DMS 273 (cell line): ENCODE measurements at regions not wholly inside any gene's neighbourhood (a gene's known extent, or its start where the extent isn't known, plus 50 kb on each side); places are given as distances from the start of the nearest gene placed in this dataset.
"Not testable (repeated sequence)": the region's sequence is repeated elsewhere in the genome, so short reads cannot be mapped to it uniquely, and the experiment has no call there.

Experiments
- DNase-seq: peaks from one replicate; lab custom pipeline; 2025; ENCODE audit not compliant: unreplicated experiment; lab: John Stamatoyannopoulos, UW

- DNase-seq: not testable (repeated sequence)
These were observed 61.9 kb downstream of the NPIPB5 start for GRCh38 chr16:22572331-22573224.

DNA sequence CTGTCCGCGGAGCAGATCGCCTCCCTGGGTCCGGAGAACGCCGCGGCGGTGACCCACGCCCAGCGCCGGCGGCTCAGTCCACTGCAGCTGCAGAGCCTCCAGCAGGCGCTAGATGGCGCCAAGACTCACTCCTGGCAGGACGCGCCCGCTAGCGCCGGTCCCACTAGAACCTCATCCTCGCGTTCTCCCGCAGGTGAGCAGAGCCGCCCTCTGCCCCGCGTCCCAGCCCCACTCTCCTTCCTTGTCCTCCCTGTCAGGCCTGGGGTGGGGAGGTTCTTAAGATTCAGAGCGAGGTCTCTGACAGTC lies 62.5 kb downstream of the NPIPB5 start:
- not testable (repeated sequence) for DNase-seq

GRCh38 chr16:22576506-22576905 lies 65.8 kb downstream of the NPIPB5 start:
- not testable (repeated sequence) for DNase-seq

- not testable (repeated sequence) for DNase-seq
These were observed 72.5 kb downstream of the NPIPB5 start for GRCh38 chr16:22583195-22583594.

DNA sequence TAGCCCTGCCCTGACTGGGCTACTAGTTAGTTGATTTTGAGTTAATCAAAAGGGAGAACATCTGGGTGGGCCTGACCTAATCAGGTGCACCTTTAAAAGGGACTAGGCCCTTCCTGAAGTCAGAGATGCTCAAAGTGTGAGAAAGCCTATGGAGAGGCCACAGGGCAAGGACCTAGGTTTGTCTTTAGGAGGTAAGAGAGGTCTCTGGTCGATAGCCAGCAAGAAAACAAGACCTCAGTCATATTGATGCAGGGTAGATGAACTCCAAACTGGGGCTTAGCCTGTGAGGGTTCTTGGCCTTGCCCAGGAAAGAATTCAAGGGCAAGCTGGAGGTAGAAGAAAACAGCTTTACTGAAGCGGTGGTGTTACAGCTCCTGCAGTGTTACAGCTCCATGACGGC lies 73.8 kb downstream of the NPIPB5 start:
- DNase-seq: not testable (repeated sequence)

- not testable (repeated sequence) for DNase-seq
These were observed 74.2 kb downstream of the NPIPB5 start for GRCh38 chr16:22584941-22585340.

DNA sequence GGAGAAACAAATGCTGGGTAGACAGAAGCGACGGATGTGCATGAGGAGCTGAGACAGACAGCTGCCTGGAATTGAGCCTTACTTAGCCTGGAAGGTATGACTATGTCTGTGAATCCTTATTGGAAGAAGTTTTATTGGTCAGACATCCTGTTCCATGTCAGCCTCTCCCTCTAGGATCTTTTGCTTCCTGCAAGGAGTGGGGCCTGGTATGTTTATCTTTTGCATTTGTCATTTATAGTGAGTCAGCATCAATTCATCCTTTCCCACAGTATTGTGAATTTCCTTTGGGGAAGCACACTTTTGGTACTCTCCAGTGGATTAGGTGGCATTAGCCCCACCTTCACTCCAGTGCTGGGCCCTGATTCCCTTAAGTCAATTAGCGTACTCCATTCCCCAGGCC lies 74.7 kb downstream of the NPIPB5 start:
- not testable (repeated sequence) for DNase-seq

GRCh38 chr16:22586732-22587131 lies 76.0 kb downstream of the NPIPB5 start:
- not testable (repeated sequence) for DNase-seq

DNA sequence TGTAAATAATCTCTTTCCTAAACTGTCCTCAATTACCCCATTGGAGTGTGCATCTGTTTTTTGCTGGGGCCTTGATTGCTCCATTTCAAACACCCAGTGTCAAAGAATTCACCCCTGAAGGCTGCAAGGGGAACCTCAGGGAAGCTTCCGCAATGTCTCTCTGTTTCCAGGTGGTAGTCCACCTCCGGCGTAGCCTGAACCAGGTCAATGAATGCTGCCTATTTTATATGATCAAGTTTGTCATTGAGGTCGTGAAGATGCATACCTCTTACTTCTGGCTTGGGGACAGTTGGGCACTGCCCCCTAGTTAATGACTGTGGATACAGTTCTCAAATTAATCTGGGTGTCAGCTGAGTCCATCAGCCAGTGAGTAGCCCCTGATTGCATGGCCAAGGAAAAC lies 79.1 kb downstream of the NPIPB5 start:
- not testable (repeated sequence) for DNase-seq

- DNase-seq: not testable (repeated sequence)
These were observed 85.9 kb downstream of the NPIPB5 start for GRCh38 chr16:22596445-22597045.

- DNase-seq: not testable (repeated sequence)
These were observed 93.1 kb downstream of the NPIPB5 start for GRCh38 chr16:22603744-22604143.

DNA sequence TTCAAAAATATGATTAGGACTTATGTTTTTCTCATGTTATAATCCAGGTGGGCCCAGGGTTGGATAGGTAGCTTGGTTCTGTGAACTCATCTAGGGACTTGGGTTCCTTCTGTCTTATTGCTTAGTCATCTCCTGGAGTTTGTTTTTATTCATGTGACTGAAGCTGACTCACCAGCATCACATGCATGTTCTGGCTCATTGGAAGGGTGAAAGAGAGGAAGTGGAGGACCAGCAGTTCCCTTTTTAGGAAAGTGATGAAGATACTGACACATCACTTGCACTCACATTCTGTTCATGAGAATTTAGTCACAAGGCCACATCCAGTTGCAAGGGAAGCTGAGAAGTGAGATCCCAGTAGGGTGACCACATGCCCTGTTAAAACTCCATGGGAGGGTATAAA lies 95.9 kb downstream of the NPIPB5 start:
- DNase-seq: not testable (repeated sequence)

GRCh38 chr16:22609798-22610197 lies 99.1 kb downstream of the NPIPB5 start:
- not testable (repeated sequence) for DNase-seq

GRCh38 chr16:22611128-22611527 lies 100.4 kb downstream of the NPIPB5 start:
- DNase-seq: not testable (repeated sequence)

DNA sequence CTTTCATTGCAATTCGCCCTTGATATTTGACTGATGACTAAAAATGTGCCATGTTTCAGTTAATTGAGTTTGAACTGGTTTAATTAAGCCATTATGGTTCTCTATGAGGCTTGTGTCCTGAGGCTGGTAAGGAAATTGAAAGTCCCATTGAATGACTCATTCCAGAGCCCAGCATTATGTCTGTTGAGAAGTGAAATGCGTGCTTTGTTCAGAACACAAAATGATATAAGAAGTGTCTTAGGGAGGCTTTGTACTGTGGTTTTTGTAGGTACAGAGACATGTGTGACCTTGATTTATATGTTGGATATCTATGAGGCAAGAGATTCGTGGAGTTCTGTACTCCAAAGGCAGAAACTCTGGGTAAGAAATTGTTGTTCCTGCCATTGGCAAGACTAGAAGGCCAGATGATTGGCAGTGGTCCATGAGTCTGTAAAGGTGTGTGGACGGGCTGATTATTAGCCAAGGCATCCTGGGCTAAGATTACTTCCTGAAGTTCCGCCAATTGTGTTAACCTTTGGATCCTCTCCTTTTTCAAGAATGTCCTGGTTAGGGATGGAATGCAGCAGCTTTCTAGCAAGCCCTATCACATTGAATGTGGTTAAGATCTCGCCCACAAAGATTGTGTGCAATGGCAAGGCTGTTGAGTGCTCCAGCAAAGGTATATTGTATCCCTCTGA lies 103.7 kb downstream of the NPIPB5 start:
- no peak for DNase-seq

- DNase-seq: no peak
These were observed 108.2 kb downstream of the NPIPB5 start for GRCh38 chr16:22618842-22619241.

GRCh38 chr16:22621586-22622155 lies 111.0 kb downstream of the NPIPB5 start:
- DNase-seq: peak; percentile 19

- DNase-seq: no peak
These were observed 112.0 kb downstream of the NPIPB5 start for GRCh38 chr16:22622703-22623102.

GRCh38 chr16:22623351-22623781 lies 112.7 kb downstream of the NPIPB5 start:
- DNase-seq: no peak

DNA sequence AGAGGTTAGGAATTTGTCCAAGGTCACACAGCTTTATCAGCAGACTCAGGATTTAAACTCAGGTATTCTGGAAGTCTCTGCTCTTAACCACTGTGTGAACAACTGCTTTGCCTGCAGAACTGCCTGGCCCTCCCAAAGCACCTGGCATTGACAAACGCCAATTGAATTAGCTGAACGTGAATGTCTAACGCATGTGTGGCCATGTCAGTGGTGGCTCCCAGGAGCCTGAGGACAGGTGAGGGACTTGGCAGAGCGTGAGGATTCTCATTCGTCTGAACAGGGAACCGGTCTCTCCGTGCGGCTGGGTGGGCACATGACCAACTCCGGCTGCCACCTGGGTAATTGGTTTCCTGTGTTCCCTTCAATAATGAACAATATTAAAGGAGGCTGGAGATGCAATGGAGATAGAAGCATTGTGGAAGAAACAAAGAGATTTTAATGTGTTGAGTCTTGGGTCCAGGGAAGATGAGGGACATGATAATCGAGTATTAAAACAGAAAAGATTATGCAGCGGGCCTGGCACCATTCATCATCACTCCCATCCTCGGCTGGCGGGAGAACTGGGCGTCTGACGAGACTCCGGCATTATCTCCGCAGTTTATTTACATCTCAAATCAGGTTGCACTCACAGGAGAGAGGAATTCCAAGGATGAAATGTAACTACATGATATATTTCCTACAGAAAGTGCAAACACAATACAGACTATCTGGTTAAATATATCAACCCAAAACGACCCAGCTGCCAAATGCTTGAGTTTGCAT lies 113.5 kb downstream of the NPIPB5 start:
- no peak for DNase-seq
